NT2/D1 (cell line): ENCODE measurements at regions not wholly inside any gene's neighbourhood (a gene's known extent, or its start where the extent isn't known, plus 50 kb on each side); places are given as distances from the start of the nearest gene placed in this dataset.

Experiments used
- SUZ12 ChIP-seq: IDR thresholded peaks from 2 replicates; pipeline ENCODE4 v1.6.1; 2011; ENCODE audit not compliant: insufficient read length, insufficient read depth; ENCODE audit errors: extremely low read depth
- YY1 ChIP-seq: IDR thresholded peaks from 2 replicates; pipeline ENCODE4 v1.6.1; 2011; ENCODE audit not compliant: insufficient read length, insufficient read depth
- ZNF274 ChIP-seq: IDR thresholded peaks from 2 replicates; pipeline ENCODE4 v1.6.1; 2011; ENCODE audit warnings: mild to moderate bottlenecking, low read depth, low read length

DNA sequence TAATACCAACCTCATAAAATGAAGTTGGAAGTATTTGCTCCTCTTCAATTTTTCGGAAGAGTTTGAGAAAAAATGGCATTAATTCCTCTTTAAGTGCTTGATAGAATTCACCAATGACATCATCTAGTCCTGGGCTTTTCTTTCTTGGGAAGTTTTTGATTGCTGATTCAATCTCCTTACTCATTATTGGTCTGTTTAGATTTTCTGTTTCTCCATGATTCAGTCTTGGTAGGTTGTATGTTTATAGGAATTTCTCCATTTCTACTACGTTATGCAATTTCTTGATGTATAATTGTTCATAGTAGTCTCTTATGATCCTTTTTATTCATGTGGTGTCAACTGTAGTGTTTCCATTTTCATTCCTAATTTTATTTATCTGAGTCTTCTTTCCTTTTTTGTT lies 141.5 kb upstream of the PRNP start:
- TF ChIP-seq YY1 (no peak), ZNF274 (no peak), SUZ12 (no peak)
